Neural crest cell (in vitro differentiated cells): ENCODE measurements at regions not wholly inside any gene's neighbourhood (a gene's known extent, or its start where the extent isn't known, plus 50 kb on each side); places are given as distances from the start of the nearest gene placed in this dataset.

ENCODE experiments used
- DNase-seq: peaks from one replicate; pipeline ENCODE4 v3.0.0; 2021; ENCODE audit warnings: low read depth, mixed read lengths, low spot score
- H3K27ac Mint-ChIP-seq: one replicate; pipeline ENCODE4 v1.8.0; 2021; ENCODE audit warnings: mild to moderate bottlenecking, mixed read lengths; ENCODE audit not compliant: unreplicated experiment
- H3K27me3 Mint-ChIP-seq: 2 replicates; pipeline ENCODE4 v1.8.0; 2021; ENCODE audit warnings: low read depth, mild to moderate bottlenecking, mixed read lengths
- H3K36me3 Mint-ChIP-seq: 2 replicates; pipeline ENCODE4 v1.8.0; 2021; ENCODE audit warnings: low read depth, mild to moderate bottlenecking, mixed read lengths
- H3K4me1 Mint-ChIP-seq: 2 replicates; pipeline ENCODE4 v1.8.0; 2021; ENCODE audit warnings: mixed read lengths
- H3K4me3 Mint-ChIP-seq: one replicate; pipeline ENCODE4 v1.8.0; 2021; ENCODE audit warnings: mild to moderate bottlenecking, mixed read lengths
- H3K9me3 Mint-ChIP-seq: 2 replicates; pipeline ENCODE4 v1.8.0; 2021; ENCODE audit warnings: mixed read lengths
- CTCF ChIP-seq: fragments of 200-600 bp; sonication (generic); conservative IDR thresholded peaks from 2 replicates; pipeline ENCODE4 v1.5.0; 2021; ENCODE audit warnings: antibody characterized with exemption, mild to moderate bottlenecking

- no peaks in the 10 kb centered on the region for H3K27me3 Mint-ChIP-seq
- TF ChIP-seq CTCF: no peak
- H3K4me3 Mint-ChIP-seq: no peak overlapping the region
- H3K27ac Mint-ChIP-seq: no peak overlapping the region
- no peak for DNase-seq
- peaks cover 8% of the 10 kb centered on the region for H3K36me3 Mint-ChIP-seq
- H3K4me1 Mint-ChIP-seq: peaks cover 28% of the 10 kb centered on the region
- H3K9me3 Mint-ChIP-seq: peaks cover 6% of the 10 kb centered on the region
Measured at GRCh38 chr2:217067787-217068186, 207.9 kb upstream of the TNP1 start.

GRCh38 chr2:217066510-217067270 lies 206.8 kb upstream of the TNP1 start:
- Mint-ChIP-seq H3K9me3 (peaks cover 6% of the 10 kb centered on the region), H3K27me3 (no peaks in the 10 kb centered on the region), H3K4me3 (no peak overlapping the region), H3K27ac (peak overlapping the region; percentile 36), H3K36me3 (peaks cover 8% of the 10 kb centered on the region), H3K4me1 (peaks cover 36% of the 10 kb centered on the region)
- no peak for TF ChIP-seq CTCF
- DNase-seq: no peak

DNA sequence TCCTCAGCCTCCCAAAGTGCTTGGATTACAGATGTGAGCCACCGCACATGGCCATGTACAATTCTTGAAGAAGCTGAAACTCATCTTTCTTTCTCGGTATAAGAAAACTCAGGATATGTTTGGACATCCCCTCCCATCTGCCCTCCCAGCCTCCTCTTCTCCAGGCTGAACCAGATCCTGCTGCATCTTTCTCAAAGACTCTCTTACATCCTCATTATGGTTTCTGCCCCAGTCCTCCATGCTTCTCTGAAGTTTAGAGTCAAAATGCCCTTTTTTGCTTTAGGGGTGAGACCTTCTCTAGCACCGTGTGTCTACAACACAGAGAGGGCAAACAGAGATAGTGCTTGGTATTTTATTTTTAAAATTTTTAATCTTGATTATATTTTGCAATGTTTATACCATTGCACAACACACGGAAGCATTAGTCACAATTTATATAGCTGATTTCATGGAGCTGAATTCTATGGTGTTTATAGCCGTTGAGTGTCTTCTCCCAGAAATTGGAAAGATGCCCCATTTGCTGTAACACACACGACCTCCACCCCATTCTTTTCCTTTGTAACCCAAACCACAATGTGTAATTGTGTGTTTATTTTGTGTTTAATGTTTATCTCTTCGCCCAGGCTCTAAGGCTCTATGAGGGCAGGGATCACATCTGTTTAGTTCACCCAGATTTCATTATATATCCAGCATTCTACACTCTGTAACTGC lies 206.0 kb upstream of the TNP1 start:
- Mint-ChIP-seq H3K36me3 (peaks cover 8% of the 10 kb centered on the region), H3K4me3 (no peak overlapping the region), H3K4me1 (peaks cover 30% of the 10 kb centered on the region), H3K27ac (no peak overlapping the region), H3K27me3 (no peaks in the 10 kb centered on the region), H3K9me3 (peaks cover 6% of the 10 kb centered on the region)
- TF ChIP-seq CTCF: no peak
- no peak for DNase-seq

DNA sequence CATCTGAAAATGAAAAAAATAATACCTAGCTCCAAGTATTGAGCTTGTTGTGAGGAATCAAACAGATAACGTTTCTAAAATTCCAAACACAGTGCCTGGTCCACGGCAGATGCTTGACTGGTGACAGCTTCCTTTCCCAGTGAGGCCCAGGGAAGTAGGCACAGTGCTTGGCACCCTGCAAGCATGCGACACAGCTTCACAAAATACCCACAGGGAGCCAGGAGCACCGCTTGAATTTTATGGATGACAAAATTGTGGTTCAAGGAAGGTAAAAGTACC lies 205.1 kb upstream of the TNP1 start:
- Mint-ChIP-seq H3K4me1 (peaks cover 30% of the 10 kb centered on the region), H3K27me3 (no peaks in the 10 kb centered on the region), H3K4me3 (no peak overlapping the region), H3K36me3 (peaks cover 8% of the 10 kb centered on the region), H3K9me3 (peaks cover 6% of the 10 kb centered on the region), H3K27ac (peak overlapping the region; percentile 85)
- no peak for DNase-seq
- no peak for TF ChIP-seq CTCF

DNA sequence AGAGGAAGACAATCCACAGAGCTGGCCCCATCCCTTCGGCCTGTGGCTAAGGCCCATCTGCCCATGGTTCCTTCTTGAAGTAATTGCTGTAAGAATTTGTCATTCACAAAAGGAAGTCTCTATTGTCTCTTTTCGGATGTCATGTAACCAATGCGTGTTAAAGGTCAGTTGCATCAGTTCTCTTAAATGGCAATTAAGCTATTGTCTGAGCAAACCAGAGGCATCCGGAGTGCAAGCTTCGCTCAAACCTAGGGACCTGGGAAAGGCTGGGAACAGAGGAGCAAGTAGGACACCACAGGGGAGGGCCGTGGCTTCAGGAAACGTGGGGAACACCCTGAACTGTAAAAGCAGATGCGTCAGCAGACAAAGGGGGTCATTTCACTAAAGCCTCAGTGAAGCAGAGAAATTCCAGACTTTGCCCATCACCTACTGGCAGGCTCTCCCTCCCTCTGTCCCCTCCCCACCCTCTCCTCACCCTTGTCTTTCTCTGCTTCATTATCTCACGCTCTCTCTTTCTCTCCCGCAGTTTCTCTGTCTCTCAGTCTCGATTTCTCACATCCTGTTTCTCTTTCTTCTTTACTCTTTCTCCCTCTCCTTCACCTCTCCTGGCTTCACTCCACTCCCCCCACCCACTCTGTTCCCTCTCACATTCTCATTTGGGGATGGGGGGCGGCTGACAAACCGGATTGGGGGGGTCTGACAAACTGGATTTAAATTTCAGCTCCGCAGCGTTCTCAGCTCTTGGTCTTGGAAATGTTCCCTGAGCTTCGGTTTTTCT lies 204.6 kb upstream of the TNP1 start:
- Mint-ChIP-seq H3K4me3 (peak overlapping the region; percentile 42), H3K27ac (peak overlapping the region; percentile 85), H3K36me3 (peaks cover 8% of the 10 kb centered on the region), H3K27me3 (no peaks in the 10 kb centered on the region), H3K4me1 (peaks cover 30% of the 10 kb centered on the region), H3K9me3 (peaks cover 6% of the 10 kb centered on the region)
- no peak for TF ChIP-seq CTCF
- no peak for DNase-seq
